ENCODE measurements at regions not wholly inside any gene's neighbourhood (a gene's known extent, or its start where the extent isn't known, plus 50 kb on each side); places are given as distances from the start of the nearest gene placed in this dataset.

GRCh38 chr13:85601526-85601925 is 197.7 kb downstream of the SLITRK6 start:
- no peaks in the 10 kb centered on the region for H3K9me3 Mint-ChIP-seq
- H3K27me3 ChIP-seq (ENCODE audit: insufficient read depth) = no peaks in the 10 kb centered on the region
- H3K4me2 ChIP-seq = no peak overlapping the region
- no peaks in the 10 kb centered on the region for H3K36me3 ChIP-seq (ENCODE audit: insufficient read depth)
- H3K4me3 ChIP-seq = no peak overlapping the region
- TF ChIP-seq CREB1 (CRISPR knock-in tag; IDR thresholded peaks at IDR 0.05; ENCODE audit: low read depth) (no peak), CTCF (conservative IDR thresholded peaks at IDR 0.05; ENCODE audit: low read depth in 2 of 2) (no peak), ETS1 (IDR thresholded peaks at IDR 0.05) (no peak), STAT1 (IDR thresholded peaks at IDR 0.05; ENCODE audit: unreplicated experiment) (no peak), NANOG (IDR thresholded peaks at IDR 0.05; ENCODE audit: borderline replicate concordance) (no peak), ZNF462 (CRISPR knock-in tag; IDR thresholded peaks at IDR 0.05) (no peak), JUNB (IDR thresholded peaks at IDR 0.05; ENCODE audit: unreplicated experiment) (no peak), REST (IDR thresholded peaks at IDR 0.05; ENCODE audit: unreplicated experiment) (no peak), ZNF331 (CRISPR knock-in tag; IDR thresholded peaks at IDR 0.05; ENCODE audit: low read depth) (no peak), POLR2AphosphoS5 (IDR thresholded peaks at IDR 0.05; ENCODE audit: low read depth) (no peak), EZH2phosphoT487 (IDR thresholded peaks at IDR 0.05; ENCODE audit: unreplicated experiment) (no peak), EZH2 (IDR thresholded peaks at IDR 0.05; ENCODE audit: low read depth, unreplicated experiment) (no peak), ZNF114 (CRISPR knock-in tag; IDR thresholded peaks at IDR 0.05) (no peak)
- H3F3A ChIP-seq (replicated peaks; ENCODE audit: low read depth) = no peaks in the 10 kb centered on the region
- H3K36me3 Mint-ChIP-seq (ENCODE audit: low read depth) = no peaks in the 10 kb centered on the region
- H3K27ac ChIP-seq (ENCODE audit: low read depth) = no peak overlapping the region
- H3K27ac Mint-ChIP-seq = 0 out of 2 replicates have a peak overlapping the region, but pooled peaks have one; percentile 10
- no peak overlapping the region for H2AFZ ChIP-seq
- ATAC-seq = no peak
- peaks cover 1% of the 10 kb centered on the region for H3K27me3 Mint-ChIP-seq (ENCODE audit: insufficient read depth, low read depth, poor library complexity)
- no peaks in the 10 kb centered on the region for H3K4me1 Mint-ChIP-seq
- H3K4me3 Mint-ChIP-seq = no peak overlapping the region
- DNase-seq (ENCODE audit: low spot score) = no peak
- H4K20me1 ChIP-seq (replicated peaks; ENCODE audit: insufficient read depth) = no peaks in the 10 kb centered on the region
- no peaks in the 10 kb centered on the region for H3K4me1 ChIP-seq (ENCODE audit: insufficient read depth)
- H3K79me2 ChIP-seq (replicated peaks; ENCODE audit: insufficient read depth) = no peaks in the 10 kb centered on the region
- no peaks in the 10 kb centered on the region for H3K9me2 ChIP-seq (ENCODE audit: insufficient read depth)
